ENCODE measurements at regions not wholly inside any gene's neighbourhood (a gene's known extent, or its start where the extent isn't known, plus 50 kb on each side); places are given as distances from the start of the nearest gene placed in this dataset.

DNA sequence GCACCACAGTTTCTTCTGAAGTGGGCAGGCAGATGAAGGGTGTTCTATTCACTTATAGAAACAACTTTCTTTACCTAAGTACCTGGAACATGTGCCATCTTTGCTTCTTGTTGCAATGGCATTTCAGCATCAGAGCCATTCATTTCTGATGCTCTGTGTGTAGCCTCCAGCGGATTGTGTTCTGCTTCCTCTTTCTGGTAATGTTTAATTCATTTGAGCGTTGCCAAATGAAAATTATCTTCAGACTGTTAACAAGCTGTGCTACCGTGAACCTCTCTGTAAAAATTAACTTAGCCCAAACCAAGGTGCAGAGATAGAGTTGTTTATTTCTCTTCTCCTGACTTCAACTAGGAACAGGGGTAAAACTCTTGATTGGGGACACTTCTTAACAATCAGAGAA, 302.0 kb downstream of the EDEM1 start:
- TF ChIP-seq, protein P1, sequence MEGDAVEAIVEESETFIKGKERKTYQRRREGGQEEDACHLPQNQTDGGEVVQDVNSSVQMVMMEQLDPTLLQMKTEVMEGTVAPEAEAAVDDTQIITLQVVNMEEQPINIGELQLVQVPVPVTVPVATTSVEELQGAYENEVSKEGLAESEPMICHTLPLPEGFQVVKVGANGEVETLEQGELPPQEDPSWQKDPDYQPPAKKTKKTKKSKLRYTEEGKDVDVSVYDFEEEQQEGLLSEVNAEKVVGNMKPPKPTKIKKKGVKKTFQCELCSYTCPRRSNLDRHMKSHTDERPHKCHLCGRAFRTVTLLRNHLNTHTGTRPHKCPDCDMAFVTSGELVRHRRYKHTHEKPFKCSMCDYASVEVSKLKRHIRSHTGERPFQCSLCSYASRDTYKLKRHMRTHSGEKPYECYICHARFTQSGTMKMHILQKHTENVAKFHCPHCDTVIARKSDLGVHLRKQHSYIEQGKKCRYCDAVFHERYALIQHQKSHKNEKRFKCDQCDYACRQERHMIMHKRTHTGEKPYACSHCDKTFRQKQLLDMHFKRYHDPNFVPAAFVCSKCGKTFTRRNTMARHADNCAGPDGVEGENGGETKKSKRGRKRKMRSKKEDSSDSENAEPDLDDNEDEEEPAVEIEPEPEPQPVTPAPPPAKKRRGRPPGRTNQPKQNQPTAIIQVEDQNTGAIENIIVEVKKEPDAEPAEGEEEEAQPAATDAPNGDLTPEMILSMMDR (IDR thresholded peaks at IDR 0.05; ENCODE audit: poor library complexity, severe bottlenecking), result no peak
- TF ChIP-seq POLR2AphosphoS5 (IDR thresholded peaks at IDR 0.05) (no peak), EZH2 (IDR thresholded peaks at IDR 0.05; ENCODE audit: borderline replicate concordance, insufficient read depth, low read length, poor library complexity, severe bottlenecking) (no peak)
- TF ChIP-seq, protein P2, sequence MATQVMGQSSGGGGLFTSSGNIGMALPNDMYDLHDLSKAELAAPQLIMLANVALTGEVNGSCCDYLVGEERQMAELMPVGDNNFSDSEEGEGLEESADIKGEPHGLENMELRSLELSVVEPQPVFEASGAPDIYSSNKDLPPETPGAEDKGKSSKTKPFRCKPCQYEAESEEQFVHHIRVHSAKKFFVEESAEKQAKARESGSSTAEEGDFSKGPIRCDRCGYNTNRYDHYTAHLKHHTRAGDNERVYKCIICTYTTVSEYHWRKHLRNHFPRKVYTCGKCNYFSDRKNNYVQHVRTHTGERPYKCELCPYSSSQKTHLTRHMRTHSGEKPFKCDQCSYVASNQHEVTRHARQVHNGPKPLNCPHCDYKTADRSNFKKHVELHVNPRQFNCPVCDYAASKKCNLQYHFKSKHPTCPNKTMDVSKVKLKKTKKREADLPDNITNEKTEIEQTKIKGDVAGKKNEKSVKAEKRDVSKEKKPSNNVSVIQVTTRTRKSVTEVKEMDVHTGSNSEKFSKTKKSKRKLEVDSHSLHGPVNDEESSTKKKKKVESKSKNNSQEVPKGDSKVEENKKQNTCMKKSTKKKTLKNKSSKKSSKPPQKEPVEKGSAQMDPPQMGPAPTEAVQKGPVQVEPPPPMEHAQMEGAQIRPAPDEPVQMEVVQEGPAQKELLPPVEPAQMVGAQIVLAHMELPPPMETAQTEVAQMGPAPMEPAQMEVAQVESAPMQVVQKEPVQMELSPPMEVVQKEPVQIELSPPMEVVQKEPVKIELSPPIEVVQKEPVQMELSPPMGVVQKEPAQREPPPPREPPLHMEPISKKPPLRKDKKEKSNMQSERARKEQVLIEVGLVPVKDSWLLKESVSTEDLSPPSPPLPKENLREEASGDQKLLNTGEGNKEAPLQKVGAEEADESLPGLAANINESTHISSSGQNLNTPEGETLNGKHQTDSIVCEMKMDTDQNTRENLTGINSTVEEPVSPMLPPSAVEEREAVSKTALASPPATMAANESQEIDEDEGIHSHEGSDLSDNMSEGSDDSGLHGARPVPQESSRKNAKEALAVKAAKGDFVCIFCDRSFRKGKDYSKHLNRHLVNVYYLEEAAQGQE (IDR thresholded peaks at IDR 0.05; ENCODE audit: borderline replicate concordance), result no peak
